SU-DHL-6 (cell line): ENCODE measurements at regions not wholly inside any gene's neighbourhood (a gene's known extent, or its start where the extent isn't known, plus 50 kb on each side); places are given as distances from the start of the nearest gene placed in this dataset.

ENCODE experiments used
- H2AFZ ChIP-seq: fragments of 200-600 bp; sonication (generic); 2 replicates; pipeline ENCODE4 v1.6.1; 2014; ENCODE audit warnings: low read depth, mild to moderate bottlenecking, moderate library complexity, mixed read lengths, antibody characterized with exemption, low read length; ENCODE audit not compliant: severe bottlenecking
- H3F3A ChIP-seq: fragments of 200-600 bp; shearing (Covaris generic); 2 replicates; pipeline ENCODE4 v1.6.0; 2016; ENCODE audit warnings: antibody characterized with exemption, mild to moderate bottlenecking; ENCODE audit not compliant: insufficient read depth
- H3K27ac ChIP-seq: fragments of 200-600 bp; sonication (generic); 2 replicates; pipeline ENCODE4 v1.5.1; 2016; ENCODE audit warnings: low read depth, mild to moderate bottlenecking, low read length, moderate library complexity, mixed read lengths
- H3K27me3 ChIP-seq: fragments of 200-600 bp; sonication (generic), shearing (Covaris generic); 2 replicates; pipeline ENCODE4 v1.6.0; 2014; ENCODE audit warnings: mild to moderate bottlenecking, low read length
- H3K36me3 ChIP-seq: fragments of 200-600 bp; sonication (generic); 2 replicates; pipeline ENCODE4 v1.6.1; 2014; ENCODE audit warnings: mild to moderate bottlenecking, low read length, mixed read lengths
- H3K4me2 ChIP-seq: fragments of 300-600, 200-600 bp; shearing (Covaris generic), sonication (generic); 2 replicates; pipeline ENCODE4 v1.6.0; 2014; ENCODE audit warnings: low read length, low read depth, mild to moderate bottlenecking; ENCODE audit not compliant: poor library complexity, severe bottlenecking
- H3K4me3 ChIP-seq: fragments of 200-600 bp; sonication (generic); 2 replicates; pipeline ENCODE4 v1.5.1; 2014; ENCODE audit warnings: antibody characterized with exemption, low read length, mild to moderate bottlenecking, mixed read lengths; ENCODE audit not compliant: insufficient read depth, poor library complexity, severe bottlenecking
- H3K79me2 ChIP-seq: fragments of 200-600 bp; sonication (generic); 2 replicates; pipeline ENCODE4 v1.6.1; 2014; ENCODE audit warnings: mild to moderate bottlenecking, low read length, moderate library complexity; ENCODE audit not compliant: insufficient read depth
- H3K9ac ChIP-seq: fragments of 200-600 bp; sonication (generic); 2 replicates; pipeline ENCODE4 v1.7.0; 2014; ENCODE audit warnings: mild to moderate bottlenecking, low read length
- H3K9me2 ChIP-seq: fragments of 200-600 bp; sonication (generic); replicated peaks from 2 replicates; pipeline ENCODE4 v1.6.1; 2014; ENCODE audit warnings: low read length; ENCODE audit not compliant: insufficient read depth
- H3K9me3 ChIP-seq: fragments of 200-600 bp; sonication (generic); 2 replicates; pipeline ENCODE4 v1.6.1; 2014; ENCODE audit warnings: low read length, mixed read lengths; ENCODE audit not compliant: insufficient read depth
- H4K20me1 ChIP-seq: fragments of 200-600 bp; sonication (generic); 2 replicates; pipeline ENCODE4 v1.6.1; 2014; ENCODE audit warnings: low read depth, mild to moderate bottlenecking, antibody characterized with exemption, low read length, moderate library complexity, mixed read lengths
- CTCF ChIP-seq: fragments of 200-600 bp; sonication (generic); IDR thresholded peaks from one replicate; pipeline ENCODE4 v1.5.1; 2017; ENCODE audit warnings: antibody characterized with exemption, mild to moderate bottlenecking, low read length, moderate library complexity; ENCODE audit not compliant: insufficient read depth, poor library complexity, severe bottlenecking
- EZH2phosphoT487 ChIP-seq: fragments of 200-600 bp; sonication (generic), shearing (Covaris generic); conservative IDR thresholded peaks from 2 replicates; pipeline ENCODE4 v1.6.1; 2018; ENCODE audit warnings: mild to moderate bottlenecking, antibody characterized with exemption, low read length, moderate library complexity, mixed read lengths

- Histone ChIP-seq H3F3A (no peaks in the 10 kb centered on the region), H3K9ac (no peak overlapping the region), H3K9me3 (no peaks in the 10 kb centered on the region), H3K4me2 (no peak overlapping the region), H3K4me3 (no peak overlapping the region), H3K9me2 (no peaks in the 10 kb centered on the region), H3K27ac (no peak overlapping the region), H3K27me3 (no peaks in the 10 kb centered on the region), H3K36me3 (no peaks in the 10 kb centered on the region), H3K79me2 (no peaks in the 10 kb centered on the region), H2AFZ (no peak overlapping the region), H4K20me1 (no peaks in the 10 kb centered on the region)
- TF ChIP-seq EZH2phosphoT487 (no peak), CTCF (no peak)
Measured at GRCh38 chr6:84579404-84579803, 185.0 kb downstream of the TBX18 start.

GRCh38 chr6:84576029-84576428, 188.4 kb downstream of the TBX18 start:
- H2AFZ ChIP-seq, result no peak overlapping the region
- no peaks in the 10 kb centered on the region for H3F3A ChIP-seq
- no peaks in the 10 kb centered on the region for H3K9me2 ChIP-seq
- no peaks in the 10 kb centered on the region for H3K27me3 ChIP-seq
- no peaks in the 10 kb centered on the region for H3K79me2 ChIP-seq
- TF ChIP-seq CTCF, result no peak
- no peak for TF ChIP-seq EZH2phosphoT487
- H3K4me2 ChIP-seq, result no peak overlapping the region
- H3K4me3 ChIP-seq, result no peak overlapping the region
- H3K36me3 ChIP-seq, result no peaks in the 10 kb centered on the region
- H3K9ac ChIP-seq, result no peak overlapping the region
- no peak overlapping the region for H3K27ac ChIP-seq
- H3K9me3 ChIP-seq, result no peaks in the 10 kb centered on the region
- H4K20me1 ChIP-seq, result no peaks in the 10 kb centered on the region

- Histone ChIP-seq H3K27ac (no peak overlapping the region), H4K20me1 (no peaks in the 10 kb centered on the region), H3K4me2 (no peak overlapping the region), H2AFZ (no peak overlapping the region), H3K4me3 (no peak overlapping the region), H3K27me3 (no peaks in the 10 kb centered on the region), H3K36me3 (no peaks in the 10 kb centered on the region), H3K9ac (no peak overlapping the region), H3F3A (no peaks in the 10 kb centered on the region), H3K9me3 (no peaks in the 10 kb centered on the region), H3K79me2 (no peaks in the 10 kb centered on the region), H3K9me2 (no peaks in the 10 kb centered on the region)
- TF ChIP-seq CTCF (no peak), EZH2phosphoT487 (no peak)
Measured at GRCh38 chr6:84575264-84575663, 189.1 kb downstream of the TBX18 start.
